NAMALWA (cell line): ENCODE measurements at regions not wholly inside any gene's neighbourhood (a gene's known extent, or its start where the extent isn't known, plus 50 kb on each side); places are given as distances from the start of the nearest gene placed in this dataset.

Experiments
- DNase-seq: peaks from one replicate; pipeline ENCODE4 v3.0.0-alpha.2; 2015; ENCODE audit warnings: low spot score

- no peak for DNase-seq
Observed at GRCh38 chr2:146267093-146267492, 1577.7 kb upstream of the ACVR2A start.

- DNase-seq: no peak
Observed at GRCh38 chr2:146265656-146266055, 1579.2 kb upstream of the ACVR2A start.

DNA sequence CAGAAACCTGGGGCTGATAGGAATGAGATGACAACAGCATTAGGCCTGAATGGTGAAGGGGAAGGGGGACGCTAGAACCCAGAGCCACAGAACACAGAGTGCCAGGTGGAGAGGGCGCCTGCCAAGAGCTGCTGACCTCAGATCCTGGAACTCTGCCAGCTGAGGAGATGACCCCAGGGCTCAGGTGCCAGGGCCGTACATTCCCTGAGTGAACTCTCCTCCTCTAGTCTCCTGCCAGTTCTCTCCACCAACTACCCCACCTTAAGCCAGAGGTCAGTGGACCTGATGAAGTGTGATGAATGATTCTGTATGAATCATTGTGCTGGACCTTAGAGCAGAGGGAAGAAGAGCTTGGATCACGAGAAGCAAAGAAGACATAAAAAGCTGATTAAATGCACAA is 1582.2 kb upstream of the ACVR2A start:
- no peak for DNase-seq

DNA sequence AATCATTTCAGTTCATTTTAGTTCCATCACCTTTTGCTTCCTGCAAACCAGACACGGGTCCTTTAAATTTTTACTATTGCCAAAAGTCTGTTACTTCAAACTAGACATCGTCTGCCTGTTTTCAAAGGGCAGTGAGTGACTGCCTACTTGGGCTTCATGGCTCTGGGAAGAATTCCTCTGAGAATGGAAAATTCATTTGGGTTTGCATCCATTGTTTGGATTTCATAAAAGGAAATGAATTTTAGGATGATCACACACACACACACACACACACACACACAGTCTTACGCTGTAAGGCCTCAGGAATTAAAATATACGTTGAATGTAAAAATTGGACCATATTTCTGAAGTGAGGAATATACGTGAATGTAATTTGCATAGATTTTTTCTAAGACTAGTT is 1584.3 kb upstream of the ACVR2A start:
- no peak for DNase-seq

GRCh38 chr2:146259816-146260215 is 1585.0 kb upstream of the ACVR2A start:
- DNase-seq: no peak

DNA sequence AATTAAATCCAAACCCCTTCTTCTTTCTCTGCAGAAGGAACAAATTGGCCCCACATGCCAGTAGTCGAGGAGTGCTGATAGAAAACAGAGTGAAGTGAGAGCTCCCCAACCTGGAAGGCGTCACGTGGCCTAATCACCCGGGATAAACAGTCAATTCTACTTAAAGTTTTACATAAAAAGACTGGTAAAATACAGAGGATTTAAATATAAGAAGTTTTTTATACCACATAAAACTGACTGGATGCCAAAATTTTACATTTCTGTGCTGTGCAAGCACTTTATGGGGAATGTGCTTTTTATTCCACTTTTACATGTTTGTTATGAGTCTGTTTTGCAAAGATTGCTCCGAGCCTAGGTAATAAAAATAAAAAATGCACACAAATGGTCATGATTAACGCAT is 1586.8 kb upstream of the ACVR2A start:
- DNase-seq: no peak

GRCh38 chr2:146252119-146252518 is 1592.7 kb upstream of the ACVR2A start:
- no peak for DNase-seq

DNA sequence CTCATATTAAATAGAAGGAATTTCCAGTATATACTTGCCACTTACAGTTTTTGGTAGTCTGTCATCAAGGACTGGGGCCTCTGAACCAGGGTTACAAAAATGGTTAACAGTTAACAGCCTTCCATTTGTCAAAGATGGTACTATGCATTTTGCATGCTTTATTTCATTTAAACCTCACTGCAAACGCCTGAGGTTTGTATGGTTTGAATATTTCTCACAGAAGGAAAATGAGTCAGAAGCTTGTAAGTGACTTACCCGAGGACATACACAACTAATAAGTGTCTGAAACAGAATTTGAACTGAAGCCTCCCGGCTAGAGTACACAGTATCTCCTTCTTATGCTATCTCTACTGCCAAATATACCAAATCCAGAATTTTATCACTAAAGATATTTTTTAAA is 1593.5 kb upstream of the ACVR2A start:
- no peak for DNase-seq

DNA sequence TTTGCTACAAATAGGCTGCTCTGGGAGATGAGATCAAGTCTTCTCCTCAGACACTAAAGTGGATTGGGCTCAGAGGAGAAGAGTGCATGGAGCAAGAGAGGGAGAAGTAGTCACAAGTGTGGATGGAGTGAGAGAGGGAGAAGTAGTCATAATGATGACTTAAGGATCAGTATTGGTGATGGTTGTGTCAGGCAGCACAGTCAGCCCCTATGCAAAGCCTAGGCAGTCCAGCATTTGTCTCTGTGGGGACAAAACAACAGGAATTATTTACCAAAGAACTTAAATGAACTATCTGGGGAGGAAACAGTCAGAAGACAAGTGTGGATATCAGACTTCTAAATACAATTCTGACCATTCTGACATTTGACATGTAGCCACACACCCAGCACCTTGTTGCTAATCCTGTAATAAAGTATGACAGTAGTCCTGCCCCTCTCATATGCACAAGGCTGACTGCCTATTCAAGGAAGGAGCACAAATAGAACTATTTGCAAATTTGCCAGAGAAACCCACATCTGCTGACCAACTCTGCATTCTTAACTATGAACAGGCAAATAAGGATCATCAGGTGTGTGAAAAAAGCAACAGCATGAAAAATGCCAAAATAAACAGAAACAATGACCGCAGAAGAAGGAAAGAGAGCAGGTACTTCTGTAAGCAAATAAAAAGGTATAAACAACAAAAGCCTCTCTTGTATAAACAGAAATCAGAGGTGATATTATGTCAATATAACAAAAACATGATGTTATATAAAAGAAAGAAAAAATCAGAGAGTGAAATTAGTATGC is 1597.9 kb upstream of the ACVR2A start:
- peak; percentile 26 for DNase-seq

DNA sequence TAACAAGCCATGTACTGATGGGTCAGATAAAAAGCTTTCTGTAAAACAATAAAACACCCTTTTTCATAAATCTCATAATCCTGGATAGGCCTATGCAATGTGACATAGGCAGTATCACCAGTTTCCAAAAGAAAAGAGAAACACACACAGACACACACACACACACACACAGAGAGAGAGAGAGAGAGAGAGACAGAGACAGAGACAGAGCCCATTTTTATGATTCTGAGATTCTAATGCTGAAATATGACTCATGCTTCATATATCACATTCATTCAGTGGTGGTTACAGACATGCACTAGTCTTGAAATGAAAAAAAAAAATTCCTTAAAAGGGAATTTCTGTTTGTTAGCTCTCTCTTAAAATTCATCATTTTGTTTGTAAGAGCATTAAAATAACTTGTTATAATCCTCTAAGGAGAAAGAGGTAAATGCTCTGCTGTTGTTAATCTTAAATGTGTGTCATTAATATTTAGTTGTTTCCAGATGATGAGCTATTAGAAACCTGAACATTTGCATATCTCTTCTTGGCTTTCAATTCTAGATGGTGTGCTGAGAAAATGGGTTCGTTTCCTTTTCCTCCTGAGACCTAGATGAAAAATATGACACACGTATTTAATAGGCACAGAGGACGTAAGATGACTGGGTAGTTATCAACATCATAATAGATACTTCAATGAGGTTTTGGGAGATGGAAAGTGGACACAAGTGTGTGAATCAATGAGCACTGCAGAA is 1598.7 kb upstream of the ACVR2A start:
- DNase-seq: peak; percentile 28

GRCh38 chr2:146244830-146245229 is 1600.0 kb upstream of the ACVR2A start:
- no peak for DNase-seq

DNA sequence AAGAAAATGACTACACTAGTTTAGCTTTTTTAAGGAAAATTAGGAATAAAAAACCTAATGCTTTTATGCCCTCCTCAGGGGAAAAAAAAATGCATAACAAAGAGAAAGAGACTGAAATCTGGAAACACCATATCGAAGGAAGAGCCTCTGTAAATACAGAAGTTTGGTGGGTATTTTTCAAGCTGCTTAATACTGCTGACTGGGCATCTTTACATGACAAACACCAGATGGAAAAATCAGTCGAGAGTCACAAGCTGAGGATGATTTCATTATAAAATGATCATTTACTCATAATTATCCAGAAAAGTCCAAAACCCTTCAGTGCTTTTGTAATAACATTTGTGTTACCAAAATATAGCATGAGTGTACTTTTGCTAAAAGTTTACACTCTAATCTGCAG is 1600.7 kb upstream of the ACVR2A start:
- no peak for DNase-seq

GRCh38 chr2:146241023-146241422 is 1603.8 kb upstream of the ACVR2A start:
- no peak for DNase-seq

- no peak for DNase-seq
Observed at GRCh38 chr2:146240391-146240790, 1604.4 kb upstream of the ACVR2A start.

DNA sequence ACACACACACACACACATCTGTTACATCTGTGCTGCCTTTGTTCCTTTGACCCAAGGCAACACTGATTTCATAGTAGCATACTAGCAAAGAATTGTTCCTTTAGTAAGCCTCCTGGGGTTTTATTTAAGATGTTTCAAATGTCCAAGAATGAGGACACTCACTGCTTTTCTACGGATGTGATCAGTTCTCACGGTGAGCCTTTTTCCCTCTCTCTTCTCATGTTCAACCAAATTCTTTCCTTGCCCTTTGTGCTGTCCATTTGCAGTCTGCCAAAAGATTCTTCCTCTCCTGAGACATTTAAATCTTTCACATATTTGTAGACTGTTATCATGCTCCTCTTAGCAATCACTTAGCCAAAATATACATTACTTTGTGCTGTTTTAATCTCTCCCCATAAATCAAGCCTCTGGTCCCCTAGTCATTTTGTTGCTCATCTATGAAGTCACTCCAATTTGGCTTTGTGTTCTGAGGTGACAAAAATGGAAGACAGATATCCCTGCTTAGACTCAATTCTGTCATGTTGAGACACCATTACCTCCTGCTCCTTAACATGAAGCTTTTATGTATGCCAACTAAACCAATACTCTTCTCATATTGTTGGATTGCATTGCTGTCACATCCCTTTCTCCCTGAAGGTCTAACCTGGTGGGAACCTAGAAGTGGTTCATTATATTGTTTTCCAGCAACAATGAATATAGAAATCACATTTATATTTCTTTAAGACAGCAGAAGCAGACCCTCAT is 1605.3 kb upstream of the ACVR2A start:
- DNase-seq: no peak

- DNase-seq: no peak
Observed at GRCh38 chr2:146238254-146238966, 1606.4 kb upstream of the ACVR2A start.

GRCh38 chr2:146235158-146235557 is 1609.7 kb upstream of the ACVR2A start:
- DNase-seq: no peak

- no peak for DNase-seq
Observed at GRCh38 chr2:146229508-146230155, 1615.2 kb upstream of the ACVR2A start.

DNA sequence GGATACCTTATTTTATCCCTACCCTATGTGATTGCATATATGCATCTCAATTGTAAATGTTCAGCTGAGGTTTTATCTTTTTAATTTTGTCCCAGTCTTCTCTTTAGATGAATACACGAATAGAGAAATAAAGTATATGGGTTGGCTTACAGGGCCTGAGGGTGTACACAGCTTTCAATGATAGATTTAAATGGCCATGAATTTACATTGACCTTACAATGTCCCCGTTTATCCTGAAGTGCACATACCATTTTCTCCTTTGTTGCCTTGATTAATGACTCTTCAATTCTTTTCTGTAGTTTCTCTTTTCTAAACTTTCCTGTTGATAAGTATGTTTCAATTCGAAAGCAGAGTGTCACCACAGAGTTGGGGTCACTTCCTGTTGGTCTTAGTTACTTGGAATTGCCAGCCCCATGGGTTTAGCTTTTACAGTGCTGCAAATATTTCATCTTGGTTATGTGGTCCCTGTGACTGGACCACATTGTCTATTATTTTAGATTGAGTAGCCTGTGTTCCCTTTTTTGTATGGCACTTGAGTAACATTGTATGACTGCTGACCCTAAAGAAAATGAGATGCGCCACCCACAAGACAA is 1616.3 kb upstream of the ACVR2A start:
- no peak for DNase-seq

GRCh38 chr2:146228020-146228393 is 1616.8 kb upstream of the ACVR2A start:
- DNase-seq: no peak
